Ascending aorta (tissue), 2 donors: ENCODE measurements at regions not wholly inside any gene's neighbourhood (a gene's known extent, or its start where the extent isn't known, plus 50 kb on each side); places are given as distances from the start of the nearest gene placed in this dataset.

Experiments used
- DNase-seq, 2 donors: peaks; one replicate each; pipeline ENCODE4 v3.0.0-alpha.2; 2019; ENCODE audit warnings: low spot score in 2 of 2
- H3K27ac ChIP-seq, 2 donors: fragments of 200-600 bp; sonication (generic); one replicate each; pipeline ENCODE4 v1.5.1; 2016 to 2017; ENCODE audit warnings: mild to moderate bottlenecking in 1 of 2
- H3K27me3 ChIP-seq: fragments of 200-600 bp; sonication (generic); one replicate; pipeline ENCODE4 v1.5.1; 2017
- H3K36me3 ChIP-seq, 2 donors: fragments of 200-600 bp; sonication (generic); one replicate each; pipeline ENCODE4 v1.5.1; 2016
- H3K4me1 ChIP-seq, 2 donors: fragments of 200-600 bp; sonication (generic); one replicate each; pipeline ENCODE4 v1.5.1; 2016 to 2017; ENCODE audit warnings: mild to moderate bottlenecking in 1 of 2
- H3K4me3 ChIP-seq, 2 donors: fragments of 200-600 bp; sonication (generic); one replicate each; pipeline ENCODE4 v1.5.1; 2016 to 2017; ENCODE audit warnings: mild to moderate bottlenecking in 1 of 2
- H3K9me3 ChIP-seq, 2 donors: fragments of 200-600 bp; sonication (generic); one replicate each; pipeline ENCODE4 v1.5.1; 2016
- CTCF ChIP-seq, 3 experiments: fragments of 200-600 bp in 2 of 3; fragments of 450-650 bp in 1 of 3; sonication (generic) in 2 of 3; IDR thresholded peaks; one replicate each; pipeline ENCODE4 v1.5.1; 2016 to 2019; ENCODE audit warnings: antibody characterized with exemption in 3 of 3, mild to moderate bottlenecking in 1 of 3, moderate library complexity in 1 of 3
- intact Hi-C: fragments of 100-400 bp; cut with DNase I; formaldehyde crosslinking; loops from one replicate; pipeline ENCODE4 v1.15.1; 2023

GRCh38 chr10:8510471-8510870, 456.0 kb downstream of the GATA3 start:
- H3K9me3 ChIP-seq = no peaks in the 10 kb centered on the region
- H3K27me3 ChIP-seq = no peaks in the 10 kb centered on the region
- intact Hi-C loops = no loop called here
- H3K4me3 ChIP-seq = no peak overlapping the region
- H3K36me3 ChIP-seq = no peaks in the 10 kb centered on the region
- no peaks in the 10 kb centered on the region for H3K4me1 ChIP-seq
- DNase-seq = no peak
- no peak overlapping the region for H3K27ac ChIP-seq
- no peak for TF ChIP-seq CTCF (IDR thresholded peaks at IDR 0.05)

GRCh38 chr10:8511026-8511425, 456.5 kb downstream of the GATA3 start:
- H3K4me3 ChIP-seq = no peak overlapping the region
- H3K27me3 ChIP-seq = no peaks in the 10 kb centered on the region
- no peak for TF ChIP-seq CTCF (IDR thresholded peaks at IDR 0.05)
- no peak overlapping the region for H3K27ac ChIP-seq
- no peak for DNase-seq
- intact Hi-C loops = no loop called here
- H3K4me1 ChIP-seq = no peaks in the 10 kb centered on the region
- H3K36me3 ChIP-seq = no peaks in the 10 kb centered on the region
- no peaks in the 10 kb centered on the region for H3K9me3 ChIP-seq

- no peaks in the 10 kb centered on the region for H3K36me3 ChIP-seq
- H3K4me1 ChIP-seq = no peaks in the 10 kb centered on the region
- no peak for DNase-seq
- no peak for TF ChIP-seq CTCF (IDR thresholded peaks at IDR 0.05)
- no peaks in the 10 kb centered on the region for H3K9me3 ChIP-seq
- H3K27ac ChIP-seq = no peak overlapping the region
- no peaks in the 10 kb centered on the region for H3K27me3 ChIP-seq
- intact Hi-C loops = no loop called here
- H3K4me3 ChIP-seq = no peak overlapping the region
Observed at GRCh38 chr10:8513155-8514147, 459.0 kb downstream of the GATA3 start.

- H3K27ac ChIP-seq = no peak overlapping the region
- H3K36me3 ChIP-seq = no peaks in the 10 kb centered on the region
- H3K4me3 ChIP-seq = no peak overlapping the region
- no peaks in the 10 kb centered on the region for H3K4me1 ChIP-seq
- H3K27me3 ChIP-seq = no peaks in the 10 kb centered on the region
- no peaks in the 10 kb centered on the region for H3K9me3 ChIP-seq
- intact Hi-C loops = no loop called here
- DNase-seq = no peak
- TF ChIP-seq CTCF (IDR thresholded peaks at IDR 0.05) = no peak
Observed at GRCh38 chr10:8520382-8520781, 465.9 kb downstream of the GATA3 start.

- intact Hi-C loops = no loop called here
- TF ChIP-seq CTCF (IDR thresholded peaks at IDR 0.05) = no peak
- no peaks in the 10 kb centered on the region for H3K27me3 ChIP-seq
- no peak for DNase-seq
- H3K36me3 ChIP-seq = no peaks in the 10 kb centered on the region
- H3K4me3 ChIP-seq = no peak overlapping the region
- H3K4me1 ChIP-seq = no peaks in the 10 kb centered on the region
- H3K9me3 ChIP-seq = no peaks in the 10 kb centered on the region
- no peak overlapping the region for H3K27ac ChIP-seq
Observed at GRCh38 chr10:8527773-8528172, 473.3 kb downstream of the GATA3 start.
